Heart left ventricle (tissue), 16 donors: ENCODE measurements at regions not wholly inside any gene's neighbourhood (a gene's known extent, or its start where the extent isn't known, plus 50 kb on each side); places are given as distances from the start of the nearest gene placed in this dataset.

Source experiments
- ATAC-seq, 4 donors: fragments of 200-7000 bp; cut with Tn5 transposase; one replicate each; pipeline ENCODE4 v1.9.1; 2020 to 2022; ENCODE audit warnings: moderate library complexity in 4 of 4, mild to moderate bottlenecking in 3 of 4, moderate number of reproducible peaks in 1 of 4
- DNase-seq, 5 donors: peaks; one replicate each; pipeline ENCODE4 v3.0.0-alpha.2; 2020
- H3K27ac ChIP-seq, 12 donors: fragments of 200-600 bp; sonication (generic) in 4 of 12; one replicate each; pipeline versions ENCODE4 v1.5.0 to v1.8.0; 2016 to 2022; ENCODE audit warnings: mild to moderate bottlenecking in 2 of 12
- H3K27me3 ChIP-seq, 9 donors: fragments of 200-600 bp; sonication (generic) in 2 of 9; one replicate each; pipeline versions ENCODE4 v1.5.1 to v1.8.0; 2016 to 2022; ENCODE audit warnings: mild to moderate bottlenecking in 3 of 9
- H3K36me3 ChIP-seq, 9 donors: fragments of 200-600 bp; sonication (generic) in 2 of 9; one replicate each; pipeline versions ENCODE4 v1.5.0 to v1.8.0; 2018 to 2022; ENCODE audit warnings: mild to moderate bottlenecking in 2 of 9
- H3K4me1 ChIP-seq, 12 donors: fragments of 200-600 bp; sonication (generic) in 4 of 12; one replicate each; pipeline versions ENCODE4 v1.5.0 to v1.8.0; 2016 to 2022; ENCODE audit warnings: mild to moderate bottlenecking in 3 of 12
- H3K4me3 ChIP-seq, 12 donors: fragments of 200-600 bp; sonication (generic) in 4 of 12; one replicate each; pipeline versions ENCODE4 v1.5.0 to v1.8.0; 2017 to 2022; ENCODE audit warnings: mild to moderate bottlenecking in 9 of 12, moderate library complexity in 4 of 12
- H3K9me3 ChIP-seq, 12 donors: fragments of 200-600 bp; sonication (generic) in 4 of 12; one replicate each; pipeline versions ENCODE4 v1.5.0 to v1.8.0; 2016 to 2022; ENCODE audit warnings: mild to moderate bottlenecking in 1 of 12
- CTCF ChIP-seq, 12 donors: fragments of 200-600 bp; sonication (generic) in 4 of 12; IDR thresholded peaks; one replicate each; pipeline versions ENCODE4 v1.5.0 to v1.8.0; 2018 to 2022; ENCODE audit warnings: antibody characterized with exemption in 12 of 12, mild to moderate bottlenecking in 5 of 12
- POLR2A ChIP-seq, 2 donors: fragments of 450-650 bp; IDR thresholded peaks; one replicate each; pipeline ENCODE4 v1.6.1; 2017; ENCODE audit warnings: antibody characterized with exemption in 2 of 2, mild to moderate bottlenecking in 2 of 2, moderate library complexity in 2 of 2
- WGBS, 4 donors: extraction: QIAGEN DNeasy Blood & Tissue Kit in 2 of 4; methylation state at CpG; one replicate each; pipeline versions ENCODE4 v1.1.5 to v1.1.7; 2013 to 2018; 5-methylcytosine and 5-hydroxymethylcytosine counted together
- intact Hi-C, 10 donors: fragments of 100-400 bp; cut with DNase I; formaldehyde crosslinking; loops; one replicate each; pipeline versions ENCODE4 v1.11.1 to v1.14.2; 2022
- donor health status: ischemic (EF 13 %, LVEDD 7.1; RV severe dilation, severe dysfunction).
- donor health status: healthy with polysubstance abuse.
- donor health status: DM: no; HTN: yes; CAD: no.
- donor health status: DM: no; HTN: no; CAD: no.
- donor health status: ischemic (EF 25% LVEDD 6.9; RV normal size, moderate dysfunction).
- donor health status: ischemic (EF 25% LVEDD 5.7; RV mildly dilated, moderate dysfunction).
- donor health status: healthy.
- donor health status: DM: yes; HTN: yes; CAD: no.
- donor health status: ischemic (EF 35%, LVEDD 5.7; RV mildly dilated, moderate dysfunction).
- donor health status: nonischemic (EF 11% LVEDD 7.7; RV severe dilation, severe dysfunction).
- donor health status: DM: yes; HTN: yes; CAD: no.
- donor health status: PGD.
- donor health status: ischemic (EF 29% LVEDD 5.4; RV normal size, mild dysfunction).
- donor health status: nonischemic (EF 23%, LVEDD 6.1; RV moderate dilation, normal function).

- intact Hi-C loops: loop anchor here in 1 of 10 donors (10.0 kb wide), 1 partner anchor 124 kb away; the partner anchor contains the start of gene RYBP
- DNase-seq (peak in 2 of 5 donors; percentile 45 to 76), ATAC-seq (peak; percentile 46 to 55 (median 48))
- Histone ChIP-seq H3K36me3 (no peaks in the 10 kb centered on the region), H3K4me1 (peaks cover 0 to 44% (median 19%) of the 10 kb centered on the region in 12 donors), H3K27me3 (no peaks in the 10 kb centered on the region), H3K4me3 (no peak overlapping the region), H3K9me3 (peaks cover 0 to 4% (median 0%) of the 10 kb centered on the region in 12 donors), H3K27ac (peak overlapping the region in 3 of 12 donors; percentile 6 to 34 (median 29))
- 37 to 53% (median 45%) methylated on average over 3 of the region's 3 CpGs for WGBS, 4 donors
- no peak for TF ChIP-seq POLR2A (IDR thresholded peaks at IDR 0.05)
- no peak for TF ChIP-seq CTCF (IDR thresholded peaks at IDR 0.05)
Observed at GRCh38 chr3:72320955-72321303, 527.3 kb downstream of the SHQ1 start.

DNA sequence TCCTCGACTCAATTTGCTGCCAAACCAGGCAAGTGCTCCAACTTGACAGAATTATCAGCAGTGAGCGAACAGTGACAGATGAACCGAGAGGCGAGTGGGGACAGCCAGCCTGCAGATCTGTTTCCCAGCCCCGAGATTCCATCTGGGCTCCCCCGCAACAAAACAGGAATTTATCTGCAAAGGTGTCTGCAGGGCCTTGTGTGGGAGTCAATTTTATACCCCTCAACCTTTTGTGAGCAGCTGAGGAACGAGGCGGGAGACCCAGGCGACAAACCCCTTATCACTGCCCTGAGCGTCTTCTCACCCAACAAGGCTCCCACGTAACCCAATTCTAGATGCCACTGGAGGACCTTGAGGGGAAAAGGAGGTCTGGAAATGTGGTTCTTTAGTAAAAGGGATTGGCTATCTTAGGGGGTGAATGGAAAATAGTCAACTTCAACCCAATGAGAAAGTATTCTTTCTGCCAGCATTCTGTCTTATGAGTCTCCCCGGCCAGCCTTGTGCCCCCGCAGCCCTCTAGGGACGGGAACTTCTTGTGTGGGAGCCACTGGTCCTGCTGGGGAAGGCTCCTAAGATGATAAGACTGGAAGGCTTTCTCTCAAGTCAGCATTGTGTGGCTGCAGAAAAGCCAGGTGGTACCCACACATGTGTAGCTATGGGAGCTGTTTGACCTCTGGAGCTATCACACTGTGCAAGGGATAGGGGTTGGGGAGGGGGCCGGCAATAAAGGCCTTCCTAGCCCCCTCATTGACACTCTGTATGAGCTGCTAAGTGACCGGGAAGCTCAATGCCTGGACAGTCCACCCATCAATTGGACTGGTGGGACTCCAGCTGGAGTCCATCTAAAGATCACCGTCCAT lies 527.9 kb downstream of the SHQ1 start:
- Histone ChIP-seq H3K4me1 (peaks cover 0 to 44% (median 19%) of the 10 kb centered on the region in 12 donors), H3K9me3 (peaks cover 0 to 4% (median 0%) of the 10 kb centered on the region in 12 donors), H3K4me3 (no peak overlapping the region), H3K27ac (peak overlapping the region in 3 of 12 donors; percentile 6 to 34 (median 29)), H3K27me3 (no peaks in the 10 kb centered on the region), H3K36me3 (no peaks in the 10 kb centered on the region)
- no peak for DNase-seq
- intact Hi-C loops: loop anchor here in 1 of 10 donors (10.0 kb wide), 1 partner anchor 124 kb away; the partner anchor contains the start of gene RYBP
- ATAC-seq: no peak
- 73 to 79% (median 77%) methylated on average over 14 to 17 of the region's 17 CpGs for WGBS, 4 donors
- TF ChIP-seq POLR2A (IDR thresholded peaks at IDR 0.05) (no peak), CTCF (IDR thresholded peaks at IDR 0.05) (no peak)

DNA sequence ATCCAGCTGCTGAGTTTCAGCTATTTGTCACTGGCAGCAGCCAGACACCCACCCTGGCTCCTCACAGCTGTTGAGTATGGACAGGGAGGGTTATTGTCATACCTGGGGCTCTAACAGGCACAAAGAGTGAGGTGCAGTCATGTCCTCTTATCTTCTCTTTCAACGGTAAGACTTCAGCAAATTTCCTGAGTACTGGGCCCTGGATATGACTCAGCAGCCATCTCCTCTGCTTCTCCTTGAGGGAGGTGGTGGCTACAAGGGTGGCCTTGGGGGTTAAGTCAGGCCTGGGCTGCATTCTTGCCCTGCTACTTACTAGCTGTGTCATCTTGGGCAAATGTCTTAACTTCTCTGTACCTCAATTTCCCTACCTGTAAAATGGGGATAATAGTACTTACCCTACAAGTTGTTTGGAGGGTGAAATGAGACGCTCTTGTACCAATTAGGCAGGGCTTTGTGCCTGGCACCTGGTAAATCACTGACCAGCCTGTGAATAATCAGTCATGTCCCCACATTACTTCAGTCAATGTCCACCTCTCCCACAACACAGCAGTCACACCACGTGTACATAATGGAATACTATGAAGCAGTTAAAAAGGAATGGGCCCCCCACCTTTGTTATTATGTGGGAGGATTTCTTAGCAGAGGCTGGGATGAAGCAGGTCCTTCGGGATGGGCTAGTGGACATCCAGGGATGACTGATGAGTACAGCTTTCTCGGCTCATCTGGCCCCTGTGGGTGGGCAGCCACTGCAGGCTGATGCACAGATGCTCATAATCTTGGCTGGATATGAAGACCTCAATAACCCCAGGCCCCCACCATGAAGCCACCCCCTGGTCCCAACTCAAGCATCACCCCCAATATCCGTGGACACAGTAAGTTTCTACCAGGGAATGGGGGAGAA lies 528.8 kb downstream of the SHQ1 start:
- DNase-seq (no peak), ATAC-seq (no peak)
- no peak overlapping the region for H3K4me3 ChIP-seq
- TF ChIP-seq CTCF (IDR thresholded peaks at IDR 0.05): no peak
- TF ChIP-seq POLR2A (IDR thresholded peaks at IDR 0.05): no peak
- no peaks in the 10 kb centered on the region for H3K27me3 ChIP-seq
- H3K36me3 ChIP-seq: no peaks in the 10 kb centered on the region
- H3K27ac ChIP-seq: peak overlapping the region in 11 of 12 donors; percentile 5 to 76 (median 50)
- peaks cover 0 to 44% (median 19%) of the 10 kb centered on the region in 12 donors for H3K4me1 ChIP-seq
- peaks cover 0 to 4% (median 0%) of the 10 kb centered on the region in 12 donors for H3K9me3 ChIP-seq
- 67 to 77% (median 72%) methylated on average over 6 of the region's 6 CpGs for WGBS, 4 donors
- intact Hi-C loops: loop anchor here in 1 of 10 donors (10.0 kb wide), 1 partner anchor 125 kb away; the partner anchor contains the start of gene RYBP
